Endodermal cell (in vitro differentiated cells): ENCODE measurements at regions not wholly inside any gene's neighbourhood (a gene's known extent, or its start where the extent isn't known, plus 50 kb on each side); places are given as distances from the start of the nearest gene placed in this dataset.

Experiments
- DNase-seq: peaks from one replicate; pipeline ENCODE4 v3.0.0-alpha.2; 2017
- H3K27ac ChIP-seq: 2 replicates; pipeline ENCODE4 v1.5.1; 2013; ENCODE audit warnings: mild to moderate bottlenecking, low read depth, low read length, moderate library complexity
- H3K27me3 ChIP-seq: 2 replicates; pipeline ENCODE4 v1.6.1; 2013; ENCODE audit warnings: mild to moderate bottlenecking, low read length, moderate library complexity; ENCODE audit not compliant: insufficient read depth, control insufficient read depth, poor library complexity, severe bottlenecking
- H3K36me3 ChIP-seq: 2 replicates; pipeline ENCODE4 v1.7.0; 2013; ENCODE audit warnings: mild to moderate bottlenecking, low read length, moderate library complexity; ENCODE audit not compliant: control insufficient read depth, insufficient read depth
- H3K4me1 ChIP-seq: one replicate; pipeline ENCODE4 v1.7.0; 2013; ENCODE audit warnings: low read length; ENCODE audit not compliant: control insufficient read depth, insufficient read depth
- H3K4me3 ChIP-seq: 2 replicates; pipeline ENCODE4 v1.5.1; 2013; ENCODE audit warnings: mild to moderate bottlenecking, low read length, moderate library complexity
- H3K9ac ChIP-seq: 2 replicates; pipeline ENCODE4 v1.6.1; 2013; ENCODE audit warnings: mild to moderate bottlenecking, low read length, moderate library complexity; ENCODE audit not compliant: poor library complexity, severe bottlenecking; ENCODE audit errors: extremely low read depth
- H3K9me3 ChIP-seq: 2 replicates; pipeline ENCODE4 v1.6.1; 2013; ENCODE audit warnings: mild to moderate bottlenecking, low read length, moderate library complexity; ENCODE audit not compliant: control insufficient read depth
- H3K27ac Mint-ChIP-seq: 2 replicates; pipeline ENCODE4 v1.8.0; 2020; ENCODE audit warnings: mixed read lengths
- H3K27me3 Mint-ChIP-seq: 2 replicates; pipeline ENCODE4 v1.8.0; 2021; ENCODE audit warnings: mild to moderate bottlenecking, mixed read lengths; ENCODE audit not compliant: insufficient read depth
- H3K36me3 Mint-ChIP-seq: 2 replicates; pipeline ENCODE4 v1.8.0; 2020; ENCODE audit warnings: low read depth, mixed read lengths
- H3K4me1 Mint-ChIP-seq: 2 replicates; pipeline ENCODE4 v1.8.0; 2020; ENCODE audit warnings: mixed read lengths
- H3K4me3 Mint-ChIP-seq: 2 replicates; pipeline ENCODE4 v1.8.0; 2020; ENCODE audit warnings: mild to moderate bottlenecking, moderate library complexity, mixed read lengths
- H3K9me3 Mint-ChIP-seq: 2 replicates; pipeline ENCODE4 v1.8.0; 2020; ENCODE audit warnings: mild to moderate bottlenecking, mixed read lengths
- CTCF ChIP-seq: fragments of 200-600 bp; sonication (generic); conservative IDR thresholded peaks from 2 replicates; pipeline ENCODE4 v1.5.0; 2021; ENCODE audit warnings: antibody characterized with exemption, mild to moderate bottlenecking
- whole genome bisulfite sequencing, 2 experiments: methylation state at CpG; one replicate each; pipeline versions ENCODE4 v1.1.5 to v1.1.7; 2013; ENCODE audit warnings: missing lambda C conversion rate in 2 of 2, mixed read lengths in 1 of 2; ENCODE audit not compliant: insufficient coverage in 1 of 2, insufficient read length in 1 of 2; 5-methylcytosine and 5-hydroxymethylcytosine counted together

GRCh38 chr2:234272069-234272850, 221.8 kb downstream of the SPP2 start:
- Histone ChIP-seq H3K27me3 (no peaks in the 10 kb centered on the region), H3K4me3 (no peak overlapping the region), H3K4me1 (no peaks in the 10 kb centered on the region), H3K36me3 (no peaks in the 10 kb centered on the region), H3K9me3 (no peaks in the 10 kb centered on the region), H3K27ac (no peak overlapping the region), H3K9ac (no peak overlapping the region)
- TF ChIP-seq CTCF, result no peak
- DNase-seq, result no peak
- no peak overlapping the region for H3K27ac Mint-ChIP-seq
- no peaks in the 10 kb centered on the region for H3K9me3 Mint-ChIP-seq
- 89 to 92% methylated on average over 2 to 5 of the region's 5 CpGs for WGBS, 2 experiments
- H3K4me1 Mint-ChIP-seq, result no peaks in the 10 kb centered on the region
- H3K36me3 Mint-ChIP-seq, result no peaks in the 10 kb centered on the region
- H3K27me3 Mint-ChIP-seq, result no peaks in the 10 kb centered on the region
- H3K4me3 Mint-ChIP-seq, result no peak overlapping the region

GRCh38 chr2:234271338-234271737, 220.8 kb downstream of the SPP2 start:
- Mint-ChIP-seq H3K4me1 (no peaks in the 10 kb centered on the region), H3K27me3 (no peaks in the 10 kb centered on the region), H3K27ac (no peak overlapping the region), H3K9me3 (no peaks in the 10 kb centered on the region), H3K36me3 (no peaks in the 10 kb centered on the region), H3K4me3 (no peak overlapping the region)
- no peak overlapping the region for H3K4me3 ChIP-seq
- no peaks in the 10 kb centered on the region for H3K36me3 ChIP-seq
- 70 to 86% methylated on average over 4 of the region's 4 CpGs for WGBS, 2 experiments
- no peak overlapping the region for H3K27ac ChIP-seq
- no peak overlapping the region for H3K9ac ChIP-seq
- TF ChIP-seq CTCF, result no peak
- no peaks in the 10 kb centered on the region for H3K9me3 ChIP-seq
- H3K27me3 ChIP-seq, result no peaks in the 10 kb centered on the region
- no peaks in the 10 kb centered on the region for H3K4me1 ChIP-seq
- no peak for DNase-seq

- Histone ChIP-seq H3K4me3 (no peak overlapping the region), H3K27me3 (no peaks in the 10 kb centered on the region), H3K9ac (no peak overlapping the region), H3K9me3 (no peaks in the 10 kb centered on the region), H3K4me1 (no peaks in the 10 kb centered on the region), H3K36me3 (no peaks in the 10 kb centered on the region), H3K27ac (no peak overlapping the region)
- Mint-ChIP-seq H3K27me3 (no peaks in the 10 kb centered on the region), H3K4me1 (peaks cover 9% of the 10 kb centered on the region), H3K27ac (no peak overlapping the region), H3K9me3 (no peaks in the 10 kb centered on the region), H3K4me3 (no peak overlapping the region), H3K36me3 (no peaks in the 10 kb centered on the region)
- WGBS, 2 experiments, result 75 to 90% methylated on average over 1 to 2 of the region's 2 CpGs
- DNase-seq, result no peak
- no peak for TF ChIP-seq CTCF
Measured at GRCh38 chr2:234269769-234270204, 219.3 kb downstream of the SPP2 start.
